GM23338 (cell line): ENCODE measurements at regions not wholly inside any gene's neighbourhood (a gene's known extent, or its start where the extent isn't known, plus 50 kb on each side); places are given as distances from the start of the nearest gene placed in this dataset.

Experiments
- ATAC-seq: fragments of 200-7000 bp; cut with Tn5 transposase; 3 replicates; pipeline ENCODE4 v1.9.1; 2020
- DNase-seq: peaks from one replicate; pipeline ENCODE4 v3.0.0-alpha.2; 2015; ENCODE audit warnings: low spot score
- H2AFZ ChIP-seq: fragments of 200-600 bp; sonication (generic); 2 replicates; pipeline ENCODE4 v1.8.0; 2016; ENCODE audit warnings: antibody characterized with exemption, mild to moderate bottlenecking, moderate library complexity
- H3F3A ChIP-seq: fragments of 200-600 bp; sonication (generic); replicated peaks from 2 replicates; pipeline ENCODE4 v1.8.0; 2017; ENCODE audit warnings: antibody characterized with exemption, mixed run types, low read depth
- H3K27ac ChIP-seq: fragments of 200-600 bp; sonication (generic); 2 replicates; pipeline ENCODE4 v1.6.1; 2016; ENCODE audit warnings: low read depth
- H3K27me3 ChIP-seq: fragments of 200-600 bp; sonication (generic); 2 replicates; pipeline ENCODE4 v1.8.0; 2016; ENCODE audit warnings: mild to moderate bottlenecking, mixed run types, moderate library complexity; ENCODE audit not compliant: insufficient read depth
- H3K36me3 ChIP-seq: fragments of 200-600 bp; sonication (generic); 2 replicates; pipeline ENCODE4 v1.8.0; 2016; ENCODE audit warnings: mild to moderate bottlenecking; ENCODE audit not compliant: insufficient read depth
- H3K4me1 ChIP-seq: fragments of 200-600 bp; sonication (generic); 2 replicates; pipeline ENCODE4 v1.8.0; 2016; ENCODE audit warnings: mild to moderate bottlenecking, moderate library complexity; ENCODE audit not compliant: insufficient read depth
- H3K4me2 ChIP-seq: fragments of 200-600 bp; sonication (generic); 2 replicates; pipeline ENCODE4 v1.7.1; 2017; ENCODE audit warnings: mixed run types
- H3K4me3 ChIP-seq: fragments of 200-600 bp; sonication (generic); 2 replicates; pipeline ENCODE4 v1.6.1; 2016; ENCODE audit warnings: mixed run types
- H3K79me2 ChIP-seq: fragments of 200-600 bp; sonication (generic); replicated peaks from 2 replicates; pipeline ENCODE4 v1.8.0; 2017; ENCODE audit warnings: mild to moderate bottlenecking; ENCODE audit not compliant: insufficient read depth
- H3K9me2 ChIP-seq: fragments of 200-600 bp; sonication (generic); 2 replicates; pipeline ENCODE4 v1.8.0; 2017; ENCODE audit not compliant: insufficient read depth
- H4K20me1 ChIP-seq: fragments of 200-600 bp; sonication (generic); replicated peaks from 2 replicates; pipeline ENCODE4 v1.8.0; 2017; ENCODE audit warnings: mild to moderate bottlenecking; ENCODE audit not compliant: insufficient read depth
- H3K27ac Mint-ChIP-seq: 2 replicates; pipeline ENCODE4 v1.8.0; 2020; ENCODE audit warnings: inconsistent platforms, mild to moderate bottlenecking, moderate library complexity, mixed read lengths
- H3K27me3 Mint-ChIP-seq: 3 replicates; pipeline ENCODE4 v1.8.0; 2022; ENCODE audit warnings: low read depth, mild to moderate bottlenecking, moderate library complexity, mixed read lengths, inconsistent platforms; ENCODE audit not compliant: insufficient read depth, poor library complexity
- H3K36me3 Mint-ChIP-seq: 3 replicates; pipeline ENCODE4 v1.8.0; 2021; ENCODE audit warnings: low read depth, mild to moderate bottlenecking, inconsistent platforms, moderate library complexity, mixed read lengths
- H3K4me1 Mint-ChIP-seq: 3 replicates; pipeline ENCODE4 v1.8.0; 2020; ENCODE audit warnings: mild to moderate bottlenecking, inconsistent platforms, mixed read lengths
- H3K4me3 Mint-ChIP-seq: 3 replicates; pipeline ENCODE4 v1.8.0; 2021; ENCODE audit warnings: moderate library complexity, mild to moderate bottlenecking, inconsistent platforms, mixed read lengths
- H3K9me3 Mint-ChIP-seq: 3 replicates; pipeline ENCODE4 v1.8.0; 2020; ENCODE audit warnings: moderate library complexity, mild to moderate bottlenecking, inconsistent platforms, mixed read lengths
- CREB1 ChIP-seq: fragments of 250-450 bp; sonication (Bioruptor Pico); IDR thresholded peaks from 2 replicates; pipeline ENCODE4 v1.5.0; 2020; ENCODE audit warnings: low read depth, mild to moderate bottlenecking, moderate library complexity
- CTCF ChIP-seq, 2 experiments: fragments of 200-600 bp in 1 of 2; sonication (generic) in 1 of 2; conservative IDR thresholded peaks; 2 replicates each; pipeline versions ENCODE4 v1.5.1 to v1.6.1; 2016 to 2017; ENCODE audit warnings: antibody characterized with exemption in 2 of 2, low read depth in 2 of 2, mild to moderate bottlenecking in 2 of 2, moderate library complexity in 1 of 2
- ETS1 ChIP-seq: IDR thresholded peaks from 2 replicates; pipeline ENCODE4 v1.6.1; 2016; ENCODE audit warnings: antibody characterized with exemption
- EZH2 ChIP-seq: fragments of 200-600 bp; sonication (generic); IDR thresholded peaks from one replicate; pipeline ENCODE4 v1.8.0; 2017; ENCODE audit warnings: antibody characterized with exemption, mild to moderate bottlenecking, low read depth; ENCODE audit not compliant: unreplicated experiment
- EZH2phosphoT487 ChIP-seq: fragments of 200-600 bp; sonication (generic); IDR thresholded peaks from one replicate; pipeline ENCODE4 v1.8.1; 2018; ENCODE audit warnings: antibody characterized with exemption; ENCODE audit not compliant: unreplicated experiment
- JUNB ChIP-seq: IDR thresholded peaks from one replicate; pipeline ENCODE4 v1.6.1; 2016; ENCODE audit warnings: antibody characterized with exemption; ENCODE audit not compliant: unreplicated experiment
- NANOG ChIP-seq: IDR thresholded peaks from 2 replicates; pipeline ENCODE4 v1.6.1; 2016; ENCODE audit warnings: antibody characterized with exemption, borderline replicate concordance
- POLR2AphosphoS5 ChIP-seq: IDR thresholded peaks from 2 replicates; pipeline ENCODE4 v1.6.1; 2016; ENCODE audit warnings: antibody characterized with exemption, low read depth
- REST ChIP-seq: IDR thresholded peaks from one replicate; pipeline ENCODE4 v1.6.1; 2018; ENCODE audit warnings: antibody characterized with exemption; ENCODE audit not compliant: unreplicated experiment
- STAT1 ChIP-seq: IDR thresholded peaks from one replicate; pipeline ENCODE4 v1.6.1; 2016; ENCODE audit warnings: antibody characterized with exemption; ENCODE audit not compliant: unreplicated experiment
- ZNF114 ChIP-seq: fragments of 250-450 bp; sonication (Bioruptor Pico); IDR thresholded peaks from 2 replicates; pipeline ENCODE4 v1.5.0; 2020; ENCODE audit warnings: mild to moderate bottlenecking, moderate library complexity
- ZNF331 ChIP-seq: fragments of 250-450 bp; sonication (Bioruptor Pico); IDR thresholded peaks from 2 replicates; pipeline ENCODE4 v1.5.0; 2020; ENCODE audit warnings: low read depth, mild to moderate bottlenecking, moderate library complexity
- TF ChIP-seq, protein P1 (sequence below): fragments of 250-450 bp; sonication (Bioruptor Pico); IDR thresholded peaks from 2 replicates; pipeline ENCODE4 v1.5.0; 2020; ENCODE audit warnings: mild to moderate bottlenecking, moderate library complexity

GRCh38 chr2:228956701-228957474, 314.2 kb downstream of the PID1 start:
- no peak for ATAC-seq
- Histone ChIP-seq H3K4me3 (no peak overlapping the region), H4K20me1 (no peaks in the 10 kb centered on the region), H3K27ac (no peak overlapping the region), H3K9me2 (no peaks in the 10 kb centered on the region), H3K79me2 (no peaks in the 10 kb centered on the region), H3K4me2 (no peak overlapping the region), H3F3A (no peaks in the 10 kb centered on the region), H2AFZ (no peak overlapping the region), H3K27me3 (no peaks in the 10 kb centered on the region), H3K36me3 (no peaks in the 10 kb centered on the region), H3K4me1 (no peaks in the 10 kb centered on the region)
- Mint-ChIP-seq H3K4me1 (peaks cover 2% of the 10 kb centered on the region; the same call in 1 of the 3 replicates), H3K36me3 (no peaks in the 10 kb centered on the region), H3K9me3 (no peaks in the 10 kb centered on the region), H3K27ac (no peak overlapping the region), H3K27me3 (peaks cover 2% of the 10 kb centered on the region), H3K4me3 (no peak overlapping the region)
- no peak for DNase-seq
- TF ChIP-seq REST (no peak), CREB1 (CRISPR knock-in tag) (no peak), POLR2AphosphoS5 (no peak), EZH2phosphoT487 (no peak), STAT1 (no peak), NANOG (no peak), CTCF (conservative IDR thresholded peaks at IDR 0.05; ENCODE audit: low read depth in 2 of 2) (no peak), ZNF331 (no peak), JUNB (no peak), EZH2 (no peak), ZNF114 (CRISPR knock-in tag) (no peak), ETS1 (no peak)
- TF ChIP-seq, protein P1, sequence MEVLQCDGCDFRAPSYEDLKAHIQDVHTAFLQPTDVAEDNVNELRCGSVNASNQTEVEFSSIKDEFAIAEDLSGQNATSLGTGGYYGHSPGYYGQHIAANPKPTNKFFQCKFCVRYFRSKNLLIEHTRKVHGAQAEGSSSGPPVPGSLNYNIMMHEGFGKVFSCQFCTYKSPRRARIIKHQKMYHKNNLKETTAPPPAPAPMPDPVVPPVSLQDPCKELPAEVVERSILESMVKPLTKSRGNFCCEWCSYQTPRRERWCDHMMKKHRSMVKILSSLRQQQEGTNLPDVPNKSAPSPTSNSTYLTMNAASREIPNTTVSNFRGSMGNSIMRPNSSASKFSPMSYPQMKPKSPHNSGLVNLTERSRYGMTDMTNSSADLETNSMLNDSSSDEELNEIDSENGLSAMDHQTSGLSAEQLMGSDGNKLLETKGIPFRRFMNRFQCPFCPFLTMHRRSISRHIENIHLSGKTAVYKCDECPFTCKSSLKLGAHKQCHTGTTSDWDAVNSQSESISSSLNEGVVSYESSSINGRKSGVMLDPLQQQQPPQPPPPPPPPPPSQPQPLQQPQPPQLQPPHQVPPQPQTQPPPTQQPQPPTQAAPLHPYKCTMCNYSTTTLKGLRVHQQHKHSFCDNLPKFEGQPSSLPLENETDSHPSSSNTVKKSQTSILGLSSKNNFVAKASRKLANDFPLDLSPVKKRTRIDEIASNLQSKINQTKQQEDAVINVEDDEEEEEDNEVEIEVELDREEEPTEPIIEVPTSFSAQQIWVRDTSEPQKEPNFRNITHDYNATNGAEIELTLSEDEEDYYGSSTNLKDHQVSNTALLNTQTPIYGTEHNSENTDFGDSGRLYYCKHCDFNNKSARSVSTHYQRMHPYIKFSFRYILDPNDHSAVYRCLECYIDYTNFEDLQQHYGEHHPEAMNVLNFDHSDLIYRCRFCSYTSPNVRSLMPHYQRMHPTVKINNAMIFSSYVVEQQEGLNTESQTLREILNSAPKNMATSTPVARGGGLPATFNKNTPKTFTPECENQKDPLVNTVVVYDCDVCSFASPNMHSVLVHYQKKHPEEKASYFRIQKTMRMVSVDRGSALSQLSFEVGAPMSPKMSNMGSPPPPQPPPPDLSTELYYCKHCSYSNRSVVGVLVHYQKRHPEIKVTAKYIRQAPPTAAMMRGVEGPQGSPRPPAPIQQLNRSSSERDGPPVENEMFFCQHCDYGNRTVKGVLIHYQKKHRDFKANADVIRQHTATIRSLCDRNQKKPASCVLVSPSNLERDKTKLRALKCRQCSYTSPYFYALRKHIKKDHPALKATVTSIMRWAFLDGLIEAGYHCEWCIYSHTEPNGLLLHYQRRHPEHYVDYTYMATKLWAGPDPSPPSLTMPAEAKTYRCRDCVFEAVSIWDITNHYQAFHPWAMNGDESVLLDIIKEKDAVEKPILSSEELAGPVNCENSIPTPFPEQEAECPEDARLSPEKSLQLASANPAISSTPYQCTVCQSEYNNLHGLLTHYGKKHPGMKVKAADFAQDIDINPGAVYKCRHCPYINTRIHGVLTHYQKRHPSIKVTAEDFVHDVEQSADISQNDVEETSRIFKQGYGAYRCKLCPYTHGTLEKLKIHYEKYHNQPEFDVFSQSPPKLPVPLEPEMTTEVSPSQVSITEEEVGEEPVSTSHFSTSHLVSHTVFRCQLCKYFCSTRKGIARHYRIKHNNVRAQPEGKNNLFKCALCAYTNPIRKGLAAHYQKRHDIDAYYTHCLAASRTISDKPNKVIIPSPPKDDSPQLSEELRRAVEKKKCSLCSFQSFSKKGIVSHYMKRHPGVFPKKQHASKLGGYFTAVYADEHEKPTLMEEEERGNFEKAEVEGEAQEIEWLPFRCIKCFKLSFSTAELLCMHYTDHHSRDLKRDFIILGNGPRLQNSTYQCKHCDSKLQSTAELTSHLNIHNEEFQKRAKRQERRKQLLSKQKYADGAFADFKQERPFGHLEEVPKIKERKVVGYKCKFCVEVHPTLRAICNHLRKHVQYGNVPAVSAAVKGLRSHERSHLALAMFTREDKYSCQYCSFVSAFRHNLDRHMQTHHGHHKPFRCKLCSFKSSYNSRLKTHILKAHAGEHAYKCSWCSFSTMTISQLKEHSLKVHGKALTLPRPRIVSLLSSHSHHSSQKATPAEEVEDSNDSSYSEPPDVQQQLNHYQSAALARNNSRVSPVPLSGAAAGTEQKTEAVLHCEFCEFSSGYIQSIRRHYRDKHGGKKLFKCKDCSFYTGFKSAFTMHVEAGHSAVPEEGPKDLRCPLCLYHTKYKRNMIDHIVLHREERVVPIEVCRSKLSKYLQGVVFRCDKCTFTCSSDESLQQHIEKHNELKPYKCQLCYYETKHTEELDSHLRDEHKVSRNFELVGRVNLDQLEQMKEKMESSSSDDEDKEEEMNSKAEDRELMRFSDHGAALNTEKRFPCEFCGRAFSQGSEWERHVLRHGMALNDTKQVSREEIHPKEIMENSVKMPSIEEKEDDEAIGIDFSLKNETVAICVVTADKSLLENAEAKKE (CRISPR knock-in tag): no peak
